Cardiac muscle cell (in vitro differentiated cells and primary cell): ENCODE measurements at regions not wholly inside any gene's neighbourhood (a gene's known extent, or its start where the extent isn't known, plus 50 kb on each side); places are given as distances from the start of the nearest gene placed in this dataset.
"Not testable (repeated sequence)": the region's sequence is repeated elsewhere in the genome, so short reads cannot be mapped to it uniquely, and the experiment has no call there.

Source experiments
- DNase-seq, 2 donors: peaks; one replicate each; pipeline versions ENCODE4 v3.0.0 to v3.0.0-alpha.2; 2010 to 2017; ENCODE audit warnings: low read depth in 1 of 2, low spot score in 1 of 2
- H3K27ac ChIP-seq: fragments of 200-600 bp; sonication (generic); 2 replicates; pipeline ENCODE4 v1.5.1; 2016
- H3K27me3 ChIP-seq: fragments of 200-600 bp; sonication (generic); 2 replicates; pipeline ENCODE4 v1.6.0; 2016; ENCODE audit warnings: control low read depth
- H3K36me3 ChIP-seq: fragments of 200-600 bp; sonication (generic); 2 replicates; pipeline ENCODE4 v1.5.1; 2016; ENCODE audit warnings: control low read depth
- H3K4me1 ChIP-seq: fragments of 200-600 bp; sonication (generic); 2 replicates; pipeline ENCODE4 v1.8.1; 2017; ENCODE audit warnings: low read depth, mild to moderate bottlenecking, mixed run types
- H3K4me3 ChIP-seq: fragments of 200-600 bp; sonication (generic); 2 replicates; pipeline ENCODE4 v1.5.1; 2016; ENCODE audit warnings: mild to moderate bottlenecking
- H3K9me3 ChIP-seq: fragments of 200-600 bp; sonication (generic); 2 replicates; pipeline ENCODE4 v1.5.1; 2017; ENCODE audit warnings: low read depth, mild to moderate bottlenecking, control low read depth
- CTCF ChIP-seq: IDR thresholded peaks from 2 replicates; pipeline ENCODE4 v1.5.1; 2012; ENCODE audit warnings: low read depth, mild to moderate bottlenecking, low read length

GRCh38 chr9:2424619-2425033 is 197.0 kb upstream of the VLDLR start:
- TF ChIP-seq CTCF: no peak
- Histone ChIP-seq H3K4me1 (peaks cover 8% of the 10 kb centered on the region), H3K36me3 (no peaks in the 10 kb centered on the region), H3K4me3 (no peak overlapping the region), H3K27me3 (no peaks in the 10 kb centered on the region), H3K27ac (peak overlapping the region; percentile 84), H3K9me3 (no peaks in the 10 kb centered on the region)
- DNase-seq: peak; percentile 48 to 90

- Histone ChIP-seq H3K4me1 (peaks cover 8% of the 10 kb centered on the region), H3K9me3 (no peaks in the 10 kb centered on the region), H3K36me3 (no peaks in the 10 kb centered on the region), H3K4me3 (no peak overlapping the region), H3K27ac (no peak overlapping the region), H3K27me3 (no peaks in the 10 kb centered on the region)
- no peak for TF ChIP-seq CTCF
- peak in 1 of 2 donors; percentile 58 for DNase-seq
Measured at GRCh38 chr9:2425676-2426075, 195.9 kb upstream of the VLDLR start.

DNA sequence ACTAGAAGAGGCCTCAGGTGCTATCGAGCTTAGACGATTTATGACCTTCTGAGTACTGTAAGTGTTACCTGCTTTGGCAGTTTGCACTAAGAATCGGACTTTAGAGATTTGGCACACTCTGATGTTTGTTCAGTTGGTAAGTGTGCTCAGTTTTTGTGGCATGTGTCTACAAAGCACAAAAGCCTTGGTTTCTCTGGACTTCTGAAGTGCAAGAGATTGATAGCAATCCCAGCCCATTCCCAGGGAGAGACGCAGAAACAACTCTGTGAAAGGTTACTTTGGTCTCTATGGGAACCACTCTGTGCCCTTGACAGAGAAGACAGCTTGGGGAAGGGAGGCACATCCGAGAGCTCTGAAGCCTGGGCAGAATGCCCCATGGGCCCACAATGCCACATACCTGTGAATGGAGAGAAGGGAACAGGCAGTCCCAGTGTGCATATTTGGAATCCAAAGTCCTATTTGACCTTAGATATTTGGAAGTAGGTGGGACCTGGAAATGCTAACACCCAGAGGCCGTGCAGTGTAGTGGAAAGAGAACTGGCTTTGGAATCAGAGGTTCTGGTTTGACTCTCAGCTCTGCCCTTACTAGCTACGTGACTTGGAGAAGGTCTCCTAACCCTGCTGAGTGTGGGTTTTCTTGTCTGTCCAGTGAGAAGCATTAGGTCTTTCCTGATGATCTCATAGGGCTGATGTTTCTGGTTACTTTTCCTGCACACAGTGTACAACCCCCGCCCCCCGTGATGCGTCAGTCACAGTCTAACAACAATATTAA is 194.3 kb upstream of the VLDLR start:
- Histone ChIP-seq H3K4me1 (peaks cover 8% of the 10 kb centered on the region), H3K27me3 (no peaks in the 10 kb centered on the region), H3K36me3 (no peaks in the 10 kb centered on the region), H3K4me3 (no peak overlapping the region), H3K9me3 (no peaks in the 10 kb centered on the region), H3K27ac (no peak overlapping the region)
- DNase-seq: no peak
- TF ChIP-seq CTCF: no peak

DNA sequence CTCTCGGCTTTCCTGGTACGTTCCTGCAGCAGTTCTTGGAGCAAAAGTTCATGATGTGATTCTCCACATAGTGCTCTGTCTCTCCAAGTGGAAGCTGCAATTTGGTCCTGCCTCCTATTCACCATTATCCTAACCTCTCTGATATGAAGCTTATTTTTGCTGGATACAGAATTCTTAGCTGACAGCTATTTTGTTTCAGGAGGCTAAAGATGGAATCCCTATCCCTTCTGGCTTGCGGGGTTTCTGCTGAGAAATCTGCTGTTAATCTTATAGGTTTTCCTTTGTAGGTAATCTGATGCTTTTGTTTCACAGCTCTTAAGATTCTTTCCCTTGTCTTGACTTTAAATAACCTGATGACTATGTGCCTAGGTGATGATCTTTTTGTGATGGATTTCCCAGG is 181.6 kb upstream of the VLDLR start:
- Histone ChIP-seq H3K27me3 (no peaks in the 10 kb centered on the region), H3K4me3 (no peak overlapping the region), H3K4me1 (no peaks in the 10 kb centered on the region), H3K9me3 (no peaks in the 10 kb centered on the region), H3K27ac (no peak overlapping the region), H3K36me3 (no peaks in the 10 kb centered on the region)
- TF ChIP-seq CTCF: no peak
- no peak for DNase-seq

DNA sequence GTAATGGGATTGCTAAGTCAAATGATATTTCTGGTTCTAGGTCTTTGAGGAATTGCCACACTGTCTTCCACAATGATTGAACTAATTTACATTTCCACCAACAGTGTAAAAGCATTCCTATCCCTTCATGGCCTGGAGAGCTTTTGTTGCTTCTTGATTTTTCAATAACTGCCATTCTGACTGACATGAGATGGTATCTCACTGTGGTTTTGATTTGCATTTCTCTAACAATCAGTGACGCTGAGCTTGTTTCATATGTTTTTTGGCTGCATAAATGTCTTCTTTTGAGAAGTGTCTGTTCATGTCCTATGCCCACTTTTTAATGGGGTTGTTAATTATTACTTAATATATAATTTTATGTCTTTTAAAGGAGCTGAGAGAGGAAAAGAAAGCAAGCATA is 177.7 kb upstream of the VLDLR start:
- H3K4me3 ChIP-seq, H3K27ac ChIP-seq, H3K9me3 ChIP-seq: not testable (repeated sequence)

DNA sequence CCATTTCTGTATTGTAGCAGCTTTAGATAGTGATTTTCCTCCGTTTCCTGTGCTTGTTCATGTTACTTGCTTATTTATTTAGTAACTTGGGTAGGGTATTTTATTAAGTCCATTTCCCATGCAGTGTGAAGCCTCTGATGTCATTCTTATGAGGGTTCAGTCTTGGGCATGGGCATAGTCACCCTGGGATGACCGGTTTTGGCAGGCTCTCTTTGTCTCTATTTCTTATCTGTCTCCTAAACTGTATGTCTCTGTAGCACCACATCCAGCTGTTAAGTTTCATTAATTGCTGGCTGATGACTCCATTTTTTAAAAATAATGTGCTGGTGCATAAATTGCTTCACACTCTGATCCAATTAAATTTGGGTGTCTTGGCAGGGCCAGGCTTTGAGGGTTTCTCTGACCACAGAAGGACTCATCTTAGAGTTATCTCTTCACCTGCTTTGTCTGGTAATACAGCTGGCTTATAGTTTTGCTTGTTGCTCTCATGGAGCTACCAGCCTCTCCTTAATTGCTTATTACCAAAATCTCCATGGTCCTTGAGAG is 173.3 kb upstream of the VLDLR start:
- TF ChIP-seq CTCF: no peak
- H3K9me3 ChIP-seq: no peaks in the 10 kb centered on the region
- H3K4me1 ChIP-seq: no peaks in the 10 kb centered on the region
- H3K27me3 ChIP-seq: no peaks in the 10 kb centered on the region
- DNase-seq: no peak
- no peak overlapping the region for H3K4me3 ChIP-seq
- no peaks in the 10 kb centered on the region for H3K36me3 ChIP-seq
- H3K27ac ChIP-seq: no peak overlapping the region

More for the DNA sequence above, 177.7 kb upstream of the VLDLR start:
- H3K27me3 ChIP-seq, H3K4me1 ChIP-seq, DNase-seq, H3K36me3 ChIP-seq: not testable (repeated sequence)
